ENCODE measurements at regions not wholly inside any gene's neighbourhood (a gene's known extent, or its start where the extent isn't known, plus 50 kb on each side); places are given as distances from the start of the nearest gene placed in this dataset.

DNA sequence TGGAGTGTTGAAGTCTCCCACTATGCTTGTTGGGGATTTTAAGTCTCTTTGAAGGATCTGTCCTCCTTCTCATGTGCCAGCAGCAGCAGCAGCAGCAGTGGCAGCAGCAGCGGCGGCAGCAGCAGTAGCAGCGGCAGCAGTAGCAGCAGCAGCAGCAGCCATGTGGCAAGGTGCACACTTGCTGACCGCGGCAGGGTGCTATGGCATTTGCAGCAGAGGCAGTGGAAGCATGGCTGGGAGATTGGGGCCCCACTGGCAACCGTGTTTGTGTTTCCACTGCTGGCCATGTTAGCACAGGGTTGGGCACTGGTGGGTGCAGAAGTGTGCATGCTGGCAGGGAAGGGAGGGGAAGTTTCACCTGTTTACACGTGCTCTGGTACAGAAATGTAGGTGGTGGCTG is 280.1 kb downstream of the NUP35 start:
- H3K9ac ChIP-seq (ENCODE audit: low read depth, low read length), result no peak overlapping the region
- H3K4me1 ChIP-seq (ENCODE audit: insufficient read depth, low read length), result peaks cover 25% of the 10 kb centered on the region; the same call in 1 of the 2 replicates
- no peaks in the 10 kb centered on the region for H3K36me3 ChIP-seq (ENCODE audit: insufficient read depth, low read depth, low read length)
- H3K9me3 ChIP-seq (ENCODE audit: insufficient read depth, low read depth, low read length), result no peaks in the 10 kb centered on the region
- peaks cover 7% of the 10 kb centered on the region; the same call in 1 of the 2 replicates for H3K27me3 ChIP-seq (ENCODE audit: insufficient read depth, low read length)
- no peak overlapping the region for H3K4me3 ChIP-seq (ENCODE audit: low read length)
- H3K27ac ChIP-seq (ENCODE audit: low read length), result no peak overlapping the region

DNA sequence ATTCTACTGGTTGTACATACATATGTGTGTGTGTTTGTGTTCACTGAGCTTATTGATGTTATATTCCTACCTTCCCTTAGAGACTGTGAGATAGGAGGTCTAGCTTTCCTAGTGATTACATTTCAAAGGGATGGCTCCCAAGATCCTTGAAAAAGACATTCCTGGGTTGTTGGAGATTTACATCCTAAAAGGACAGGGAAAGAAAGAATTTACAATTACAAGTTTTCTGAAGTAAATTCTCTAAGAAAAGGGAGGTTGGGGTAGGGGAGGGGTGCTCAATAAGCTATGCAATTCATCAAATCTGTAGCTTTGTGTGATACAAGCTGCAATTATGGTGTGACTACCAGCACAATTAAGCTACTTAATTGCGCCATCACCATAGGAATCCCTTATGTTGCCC is 284.3 kb downstream of the NUP35 start:
- H3K9ac ChIP-seq (ENCODE audit: low read depth, low read length), result no peak overlapping the region
- H3K4me3 ChIP-seq (ENCODE audit: low read length), result peak overlapping the region; percentile 22; the same call in 1 of the 2 replicates
- 0 out of 2 replicates have a peak, but pooled peaks cover 7% of the 10 kb centered on the region for H3K9me3 ChIP-seq (ENCODE audit: insufficient read depth, low read depth, low read length)

GRCh38 chr2:183409662-183410061 is 285.4 kb downstream of the NUP35 start:
- Histone ChIP-seq H3K36me3 (ENCODE audit: insufficient read depth, low read depth, low read length) (no peaks in the 10 kb centered on the region), H3K4me3 (ENCODE audit: low read length) (peak overlapping the region; percentile 22), H3K4me1 (ENCODE audit: insufficient read depth, low read length) (peaks cover 27% of the 10 kb centered on the region), H3K27me3 (ENCODE audit: insufficient read depth, low read length) (peaks cover 7% of the 10 kb centered on the region; the same call in 1 of the 2 replicates), H3K9me3 (ENCODE audit: insufficient read depth, low read depth, low read length) (0 out of 2 replicates have a peak, but pooled peaks cover 7% of the 10 kb centered on the region), H3K27ac (ENCODE audit: low read length) (no peak overlapping the region), H3K9ac (ENCODE audit: low read depth, low read length) (no peak overlapping the region)

More for the DNA sequence above, 284.3 kb downstream of the NUP35 start:
- Histone ChIP-seq H3K36me3 (ENCODE audit: insufficient read depth, low read depth, low read length) (no peaks in the 10 kb centered on the region), H3K27ac (ENCODE audit: low read length) (no peak overlapping the region), H3K4me1 (ENCODE audit: insufficient read depth, low read length) (peaks cover 27% of the 10 kb centered on the region), H3K27me3 (ENCODE audit: insufficient read depth, low read length) (peaks cover 7% of the 10 kb centered on the region; the same call in 1 of the 2 replicates)

GRCh38 chr2:183416753-183417152 is 292.5 kb downstream of the NUP35 start:
- Histone ChIP-seq H3K4me1 (ENCODE audit: insufficient read depth, low read length) (peaks cover 3% of the 10 kb centered on the region; the same call in 1 of the 2 replicates), H3K9ac (ENCODE audit: low read depth, low read length) (no peak overlapping the region), H3K27ac (ENCODE audit: low read length) (no peak overlapping the region), H3K36me3 (ENCODE audit: insufficient read depth, low read depth, low read length) (no peaks in the 10 kb centered on the region), H3K9me3 (ENCODE audit: insufficient read depth, low read depth, low read length) (no peaks in the 10 kb centered on the region), H3K4me3 (ENCODE audit: low read length) (no peak overlapping the region), H3K27me3 (ENCODE audit: insufficient read depth, low read length) (no peaks in the 10 kb centered on the region)

- no peaks in the 10 kb centered on the region for H3K36me3 ChIP-seq (ENCODE audit: insufficient read depth, low read depth, low read length)
- H3K27me3 ChIP-seq (ENCODE audit: insufficient read depth, low read length), result no peaks in the 10 kb centered on the region
- no peak overlapping the region for H3K27ac ChIP-seq (ENCODE audit: low read length)
- H3K4me1 ChIP-seq (ENCODE audit: insufficient read depth, low read length), result no peaks in the 10 kb centered on the region
- no peak overlapping the region for H3K9ac ChIP-seq (ENCODE audit: low read depth, low read length)
- H3K9me3 ChIP-seq (ENCODE audit: insufficient read depth, low read depth, low read length), result peaks cover 7% of the 10 kb centered on the region; the same call in 1 of the 2 replicates
- no peak overlapping the region for H3K4me3 ChIP-seq (ENCODE audit: low read length)
These were observed 302.6 kb downstream of the NUP35 start for GRCh38 chr2:183426825-183427224.

DNA sequence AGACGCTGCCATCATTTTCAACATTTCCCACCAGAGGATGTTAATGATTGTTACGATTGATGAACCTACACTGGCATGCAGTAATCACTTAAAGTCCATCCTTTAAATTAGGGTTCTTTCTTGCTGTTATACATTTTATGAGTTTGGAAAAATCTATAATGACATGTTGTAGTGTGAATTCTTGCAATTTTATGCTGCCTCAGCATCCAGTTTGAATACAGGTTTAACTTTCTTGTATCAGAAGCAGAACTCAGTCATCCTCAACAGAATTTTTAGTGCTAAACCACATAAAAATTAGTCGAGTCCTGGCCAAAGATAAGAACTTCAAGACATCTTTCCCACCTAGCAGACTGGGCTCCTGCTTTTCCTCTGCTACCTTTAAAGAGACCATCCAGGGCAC is 303.3 kb downstream of the NUP35 start:
- Histone ChIP-seq H3K9me3 (ENCODE audit: insufficient read depth, low read depth, low read length) (peaks cover 7% of the 10 kb centered on the region; the same call in 1 of the 2 replicates), H3K9ac (ENCODE audit: low read depth, low read length) (no peak overlapping the region), H3K4me3 (ENCODE audit: low read length) (no peak overlapping the region), H3K27me3 (ENCODE audit: insufficient read depth, low read length) (no peaks in the 10 kb centered on the region), H3K36me3 (ENCODE audit: insufficient read depth, low read depth, low read length) (no peaks in the 10 kb centered on the region), H3K4me1 (ENCODE audit: insufficient read depth, low read length) (no peaks in the 10 kb centered on the region), H3K27ac (ENCODE audit: low read length) (no peak overlapping the region)

- Histone ChIP-seq H3K4me3 (ENCODE audit: low read length) (no peak overlapping the region), H3K27ac (ENCODE audit: low read length) (no peak overlapping the region), H3K9me3 (ENCODE audit: insufficient read depth, low read depth, low read length) (peaks cover 7% of the 10 kb centered on the region; the same call in 1 of the 2 replicates), H3K27me3 (ENCODE audit: insufficient read depth, low read length) (no peaks in the 10 kb centered on the region), H3K4me1 (ENCODE audit: insufficient read depth, low read length) (no peaks in the 10 kb centered on the region), H3K36me3 (ENCODE audit: insufficient read depth, low read depth, low read length) (no peaks in the 10 kb centered on the region), H3K9ac (ENCODE audit: low read depth, low read length) (no peak overlapping the region)
These were observed 304.6 kb downstream of the NUP35 start for GRCh38 chr2:183428881-183429280.

GRCh38 chr2:183438541-183438940 is 314.3 kb downstream of the NUP35 start:
- no peak overlapping the region for H3K4me3 ChIP-seq (ENCODE audit: low read length)
- H3K27ac ChIP-seq (ENCODE audit: low read length), result no peak overlapping the region
- no peaks in the 10 kb centered on the region for H3K27me3 ChIP-seq (ENCODE audit: insufficient read depth, low read length)
- H3K9me3 ChIP-seq (ENCODE audit: insufficient read depth, low read depth, low read length), result no peaks in the 10 kb centered on the region
- H3K9ac ChIP-seq (ENCODE audit: low read depth, low read length), result no peak overlapping the region
- H3K4me1 ChIP-seq (ENCODE audit: insufficient read depth, low read length), result 0 out of 2 replicates have a peak, but pooled peaks cover 5% of the 10 kb centered on the region
- no peaks in the 10 kb centered on the region for H3K36me3 ChIP-seq (ENCODE audit: insufficient read depth, low read depth, low read length)

DNA sequence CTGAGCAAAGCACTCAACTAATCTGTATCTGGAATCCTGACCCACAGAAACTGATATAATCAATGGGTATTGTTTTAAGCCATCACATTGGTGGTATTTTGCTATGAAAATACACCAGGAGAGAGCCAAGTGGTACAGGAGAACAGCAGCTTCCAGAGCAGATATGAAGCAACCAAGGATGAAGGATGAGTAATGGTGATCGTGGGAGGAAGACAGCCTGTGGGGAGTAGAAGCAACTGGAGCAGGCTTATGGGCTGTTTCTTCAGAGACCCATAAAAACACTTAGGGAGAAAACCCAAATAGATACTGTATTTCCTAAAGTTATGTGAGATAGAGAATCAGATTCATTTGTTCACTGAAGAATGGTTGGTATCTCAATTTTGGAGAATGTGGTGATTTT is 330.8 kb downstream of the NUP35 start:
- no peak overlapping the region for H3K4me3 ChIP-seq (ENCODE audit: low read length)
- H3K9ac ChIP-seq (ENCODE audit: low read depth, low read length), result no peak overlapping the region
- no peaks in the 10 kb centered on the region for H3K4me1 ChIP-seq (ENCODE audit: insufficient read depth, low read length)
- H3K27ac ChIP-seq (ENCODE audit: low read length), result no peak overlapping the region
- no peaks in the 10 kb centered on the region for H3K27me3 ChIP-seq (ENCODE audit: insufficient read depth, low read length)
- H3K9me3 ChIP-seq (ENCODE audit: insufficient read depth, low read depth, low read length), result no peaks in the 10 kb centered on the region
- no peaks in the 10 kb centered on the region for H3K36me3 ChIP-seq (ENCODE audit: insufficient read depth, low read depth, low read length)

- Histone ChIP-seq H3K4me1 (ENCODE audit: insufficient read depth, low read length) (no peaks in the 10 kb centered on the region), H3K9ac (ENCODE audit: low read depth, low read length) (no peak overlapping the region), H3K9me3 (ENCODE audit: insufficient read depth, low read depth, low read length) (no peaks in the 10 kb centered on the region), H3K27me3 (ENCODE audit: insufficient read depth, low read length) (no peaks in the 10 kb centered on the region), H3K36me3 (ENCODE audit: insufficient read depth, low read depth, low read length) (no peaks in the 10 kb centered on the region), H3K4me3 (ENCODE audit: low read length) (no peak overlapping the region), H3K27ac (ENCODE audit: low read length) (no peak overlapping the region)
These were observed 331.9 kb downstream of the NUP35 start for GRCh38 chr2:183456177-183456576.

GRCh38 chr2:183458460-183458859 is 334.2 kb downstream of the NUP35 start:
- Histone ChIP-seq H3K4me1 (ENCODE audit: insufficient read depth, low read length) (no peaks in the 10 kb centered on the region), H3K9me3 (ENCODE audit: insufficient read depth, low read depth, low read length) (no peaks in the 10 kb centered on the region), H3K36me3 (ENCODE audit: insufficient read depth, low read depth, low read length) (no peaks in the 10 kb centered on the region), H3K27me3 (ENCODE audit: insufficient read depth, low read length) (no peaks in the 10 kb centered on the region), H3K27ac (ENCODE audit: low read length) (no peak overlapping the region), H3K4me3 (ENCODE audit: low read length) (no peak overlapping the region), H3K9ac (ENCODE audit: low read depth, low read length) (no peak overlapping the region)

- no peak overlapping the region for H3K4me3 ChIP-seq (ENCODE audit: low read length)
- H3K27me3 ChIP-seq (ENCODE audit: insufficient read depth, low read length), result no peaks in the 10 kb centered on the region
- no peak overlapping the region for H3K9ac ChIP-seq (ENCODE audit: low read depth, low read length)
These were observed 335.2 kb downstream of the NUP35 start for GRCh38 chr2:183459466-183459865.

More at GRCh38 chr2:183459466-183459865, 335.2 kb downstream of the NUP35 start:
- no peaks in the 10 kb centered on the region for H3K9me3 ChIP-seq (ENCODE audit: insufficient read depth, low read depth, low read length)
- no peak overlapping the region for H3K27ac ChIP-seq (ENCODE audit: low read length)
- no peaks in the 10 kb centered on the region for H3K4me1 ChIP-seq (ENCODE audit: insufficient read depth, low read length)
- H3K36me3 ChIP-seq (ENCODE audit: insufficient read depth, low read depth, low read length), result no peaks in the 10 kb centered on the region
